KOPT-K1 (cell line): ENCODE measurements at regions not wholly inside any gene's neighbourhood (a gene's known extent, or its start where the extent isn't known, plus 50 kb on each side); places are given as distances from the start of the nearest gene placed in this dataset.

Experiments
- H3K27ac ChIP-seq: fragments of 200-600 bp; sonication (generic); 2 replicates; pipeline ENCODE4 v1.5.1; 2016; ENCODE audit warnings: antibody characterized with exemption, mild to moderate bottlenecking, low read depth, low read length; ENCODE audit not compliant: poor library complexity, severe bottlenecking
- H3K36me3 ChIP-seq: fragments of 200-600 bp; sonication (generic); 2 replicates; pipeline ENCODE4 v1.5.1; 2017; ENCODE audit warnings: antibody characterized with exemption, mild to moderate bottlenecking, low read length, moderate library complexity; ENCODE audit not compliant: insufficient read depth
- H3K9me3 ChIP-seq: fragments of 200-600 bp; sonication (generic); 2 replicates; pipeline ENCODE4 v1.5.1; 2017; ENCODE audit warnings: antibody characterized with exemption, low read length, mild to moderate bottlenecking; ENCODE audit not compliant: insufficient read depth, poor library complexity, severe bottlenecking

DNA sequence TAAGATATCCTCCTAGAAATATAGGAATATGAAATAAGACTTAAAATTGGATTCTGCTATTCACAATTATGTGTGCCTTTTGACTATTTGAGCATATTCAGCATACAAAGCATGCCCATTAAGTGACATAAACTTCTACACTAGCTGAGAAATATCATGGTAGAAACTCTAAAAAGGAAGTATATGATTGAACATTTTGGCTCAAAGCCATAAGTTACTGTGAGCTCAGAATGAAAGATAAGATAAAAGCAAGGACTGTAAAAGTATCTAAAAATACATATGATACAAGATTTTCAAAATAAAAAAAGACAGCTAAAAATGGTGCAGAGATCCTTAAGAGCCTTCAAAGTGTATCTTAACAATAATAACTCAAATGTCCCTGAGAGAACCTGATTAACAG, 340.5 kb upstream of the SLC39A10 start:
- Histone ChIP-seq H3K36me3 (no peaks in the 10 kb centered on the region), H3K9me3 (no peaks in the 10 kb centered on the region), H3K27ac (no peak overlapping the region)

GRCh38 chr2:195313962-195314361, 343.1 kb upstream of the SLC39A10 start:
- Histone ChIP-seq H3K27ac (no peak overlapping the region), H3K36me3 (no peaks in the 10 kb centered on the region), H3K9me3 (no peaks in the 10 kb centered on the region)

GRCh38 chr2:195312662-195313061, 344.4 kb upstream of the SLC39A10 start:
- H3K36me3 ChIP-seq, result no peaks in the 10 kb centered on the region
- H3K9me3 ChIP-seq, result no peaks in the 10 kb centered on the region
- H3K27ac ChIP-seq, result no peak overlapping the region

- Histone ChIP-seq H3K27ac (no peak overlapping the region), H3K36me3 (no peaks in the 10 kb centered on the region), H3K9me3 (no peaks in the 10 kb centered on the region)
These were observed 348.9 kb upstream of the SLC39A10 start for GRCh38 chr2:195308163-195308562.

GRCh38 chr2:195307751-195308150, 349.3 kb upstream of the SLC39A10 start:
- H3K27ac ChIP-seq, result no peak overlapping the region
- H3K9me3 ChIP-seq, result no peaks in the 10 kb centered on the region

DNA sequence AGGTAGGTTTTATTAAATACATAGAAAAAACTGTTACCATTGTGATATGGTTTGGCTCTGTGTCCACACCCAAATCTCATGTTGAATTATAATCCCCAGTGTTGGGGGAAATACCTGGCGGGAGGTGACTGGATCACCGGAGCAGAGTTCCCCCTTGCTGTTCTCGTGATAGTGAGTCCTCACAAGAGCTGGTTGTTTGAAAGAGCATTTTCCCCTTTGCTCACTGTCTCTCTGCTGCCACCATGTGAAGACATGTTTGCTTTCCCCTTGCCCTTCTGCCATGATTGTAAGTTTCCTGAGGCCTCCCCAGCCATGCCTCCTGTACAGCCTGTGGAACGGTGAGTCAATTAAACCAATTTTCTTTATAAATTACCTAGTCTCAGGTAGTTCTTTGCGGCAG, 352.7 kb upstream of the SLC39A10 start:
- Histone ChIP-seq H3K36me3 (no peaks in the 10 kb centered on the region), H3K9me3 (no peaks in the 10 kb centered on the region)

More at GRCh38 chr2:195307751-195308150, 349.3 kb upstream of the SLC39A10 start:
- no peaks in the 10 kb centered on the region for H3K36me3 ChIP-seq

GRCh38 chr2:195300631-195301030, 356.4 kb upstream of the SLC39A10 start:
- H3K27ac ChIP-seq, result no peak overlapping the region
- H3K9me3 ChIP-seq, result peaks cover 3% of the 10 kb centered on the region
- no peaks in the 10 kb centered on the region for H3K36me3 ChIP-seq

More for the DNA sequence above, 352.7 kb upstream of the SLC39A10 start:
- no peak overlapping the region for H3K27ac ChIP-seq

- no peaks in the 10 kb centered on the region for H3K36me3 ChIP-seq
- H3K27ac ChIP-seq, result no peak overlapping the region
- peaks cover 6% of the 10 kb centered on the region for H3K9me3 ChIP-seq
These were observed 357.4 kb upstream of the SLC39A10 start for GRCh38 chr2:195299600-195299999.

GRCh38 chr2:195296490-195296889, 360.5 kb upstream of the SLC39A10 start:
- Histone ChIP-seq H3K9me3 (peaks cover 10% of the 10 kb centered on the region), H3K36me3 (no peaks in the 10 kb centered on the region), H3K27ac (no peak overlapping the region)

DNA sequence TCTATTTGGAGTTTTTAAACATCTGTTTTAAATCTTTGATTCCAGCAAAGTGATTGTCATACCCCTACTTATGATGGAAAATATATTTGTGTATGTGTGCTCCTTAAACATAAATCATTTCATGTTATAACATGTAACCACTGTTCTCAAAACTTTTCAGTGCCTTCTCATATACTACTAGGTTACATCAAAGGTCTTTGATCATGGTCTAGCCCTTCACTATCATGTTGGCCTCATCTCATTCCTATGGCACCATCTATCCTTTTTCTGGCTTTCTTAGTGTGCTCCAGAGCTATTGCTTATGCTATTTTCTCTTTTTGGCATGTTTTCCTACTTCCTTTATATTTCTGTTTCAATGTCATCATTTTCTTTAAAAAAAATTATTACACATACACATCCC, 367.9 kb upstream of the SLC39A10 start:
- no peak overlapping the region for H3K27ac ChIP-seq
- no peaks in the 10 kb centered on the region for H3K9me3 ChIP-seq
- H3K36me3 ChIP-seq, result no peaks in the 10 kb centered on the region

DNA sequence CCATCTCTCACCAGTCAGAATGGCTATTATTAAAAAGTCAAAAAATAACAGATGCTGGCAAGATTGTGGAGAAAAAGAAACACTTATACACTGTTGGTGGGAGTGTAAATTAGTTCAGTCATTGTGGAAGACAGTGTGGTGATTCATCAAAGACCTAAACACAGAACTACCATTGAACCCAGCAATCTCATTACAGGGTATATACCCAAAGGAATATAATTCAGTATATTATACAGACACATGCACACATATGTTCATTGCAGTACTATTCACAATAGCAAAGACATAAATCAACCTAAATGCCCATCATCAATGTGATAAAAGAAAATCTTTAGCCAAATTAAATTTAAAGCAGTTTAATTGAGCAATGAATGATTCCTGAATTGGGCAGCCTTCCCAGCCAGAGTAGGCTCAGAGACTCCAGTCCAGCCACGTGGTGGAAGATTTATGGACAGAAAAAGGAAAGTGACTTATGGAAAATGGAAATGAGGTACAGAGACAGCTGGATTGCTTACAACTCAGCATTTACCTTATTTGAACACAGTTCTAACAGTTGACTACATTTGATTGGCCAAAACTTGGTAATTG, 377.1 kb upstream of the SLC39A10 start:
- Histone ChIP-seq H3K36me3 (no peaks in the 10 kb centered on the region), H3K9me3 (peaks cover 4% of the 10 kb centered on the region), H3K27ac (no peak overlapping the region)

DNA sequence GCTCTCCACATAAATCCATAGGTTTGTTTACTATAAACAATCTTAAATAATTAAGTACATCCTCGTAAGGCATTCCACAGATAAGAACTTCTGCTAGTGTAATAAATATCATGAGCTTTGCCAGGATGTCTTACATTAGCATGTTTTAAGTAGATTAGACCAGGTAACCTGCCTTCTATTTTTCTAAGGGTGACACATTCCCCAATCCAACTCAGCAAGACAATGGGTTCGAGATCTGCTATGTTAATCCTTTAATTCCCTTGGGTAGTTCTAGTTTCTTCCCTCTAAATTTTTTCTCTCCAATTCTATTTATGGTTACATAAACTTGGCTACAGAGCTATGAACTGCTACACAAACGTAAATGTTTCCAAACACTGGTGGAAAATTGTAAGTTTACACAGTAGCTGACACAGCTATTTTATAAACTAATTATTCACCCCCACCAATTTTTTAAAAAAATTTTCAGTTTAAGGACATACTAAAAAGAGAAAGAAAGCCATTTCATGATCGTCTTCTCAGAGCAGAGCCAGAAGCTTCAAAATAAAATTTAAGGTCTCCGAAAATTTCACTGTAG, 386.5 kb upstream of the SLC39A10 start:
- Histone ChIP-seq H3K27ac (no peak overlapping the region), H3K36me3 (no peaks in the 10 kb centered on the region), H3K9me3 (peaks cover 26% of the 10 kb centered on the region)

DNA sequence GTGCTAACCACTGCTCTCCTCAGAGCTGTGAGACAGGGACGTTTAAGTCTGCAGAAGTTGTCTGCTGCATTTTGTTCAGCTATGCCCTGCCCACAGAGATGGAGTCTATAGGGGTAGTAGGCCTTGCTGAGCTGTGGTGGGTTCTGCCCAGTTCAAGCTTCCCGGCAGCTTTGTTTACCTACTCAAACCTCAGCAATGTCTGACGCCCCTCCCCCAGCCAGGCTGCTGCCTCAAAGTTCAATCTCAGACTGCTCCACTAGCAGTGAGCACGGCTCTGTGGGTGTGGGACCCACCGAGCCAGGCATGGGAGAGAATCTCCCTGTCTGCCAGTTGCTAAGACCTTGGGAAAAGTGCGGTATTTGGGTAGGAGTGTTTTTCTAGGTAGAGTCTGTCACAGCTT, 387.8 kb upstream of the SLC39A10 start:
- H3K9me3 ChIP-seq, result peaks cover 19% of the 10 kb centered on the region
- H3K27ac ChIP-seq, result no peak overlapping the region
- no peaks in the 10 kb centered on the region for H3K36me3 ChIP-seq

- H3K9me3 ChIP-seq, result peaks cover 13% of the 10 kb centered on the region
- H3K27ac ChIP-seq, result no peak overlapping the region
- H3K36me3 ChIP-seq, result no peaks in the 10 kb centered on the region
These were observed 399.0 kb upstream of the SLC39A10 start for GRCh38 chr2:195257979-195258378.

GRCh38 chr2:195252018-195252417, 405.0 kb upstream of the SLC39A10 start:
- Histone ChIP-seq H3K36me3 (no peaks in the 10 kb centered on the region), H3K9me3 (peaks cover 13% of the 10 kb centered on the region), H3K27ac (no peak overlapping the region)

- Histone ChIP-seq H3K36me3 (no peaks in the 10 kb centered on the region), H3K9me3 (peaks cover 20% of the 10 kb centered on the region), H3K27ac (no peak overlapping the region)
These were observed 405.8 kb upstream of the SLC39A10 start for GRCh38 chr2:195251214-195251613.
